GM18502 (cell line): ENCODE measurements at regions not wholly inside any gene's neighbourhood (a gene's known extent, or its start where the extent isn't known, plus 50 kb on each side); places are given as distances from the start of the nearest gene placed in this dataset.

Source experiments
- ATAC-seq: cut with Tn5 transposase; IDR thresholded peaks from one replicate; pipeline ENCODE4 v1.9.1; 2021; ENCODE audit warnings: mild to moderate bottlenecking; ENCODE audit not compliant: unreplicated experiment, poor library complexity

GRCh38 chr4:126071346-126072333 lies 756.9 kb downstream of the FAT4 start:
- no peak for ATAC-seq

GRCh38 chr4:126081336-126081735 lies 766.6 kb downstream of the FAT4 start:
- no peak for ATAC-seq

- ATAC-seq, result no peak
Measured at GRCh38 chr4:126086041-126086440, 771.3 kb downstream of the FAT4 start.

- ATAC-seq, result no peak
Measured at GRCh38 chr4:126087101-126087500, 772.3 kb downstream of the FAT4 start.

- ATAC-seq, result no peak
Measured at GRCh38 chr4:126097155-126097799, 782.5 kb downstream of the FAT4 start.

- no peak for ATAC-seq
Measured at GRCh38 chr4:126106658-126107057, 791.9 kb downstream of the FAT4 start.

GRCh38 chr4:126109836-126110235 lies 795.1 kb downstream of the FAT4 start:
- ATAC-seq, result no peak

GRCh38 chr4:126113058-126113457 lies 798.3 kb downstream of the FAT4 start:
- ATAC-seq, result no peak

GRCh38 chr4:126123611-126124325 lies 809.0 kb downstream of the FAT4 start:
- ATAC-seq, result no peak

GRCh38 chr4:126124818-126125217 lies 810.1 kb downstream of the FAT4 start:
- ATAC-seq, result no peak

- no peak for ATAC-seq
Measured at GRCh38 chr4:126130215-126130614, 815.5 kb downstream of the FAT4 start.

GRCh38 chr4:126136922-126137781 lies 822.4 kb downstream of the FAT4 start:
- ATAC-seq, result no peak

- ATAC-seq, result no peak
Measured at GRCh38 chr4:126137782-126138170, 823.0 kb downstream of the FAT4 start.

GRCh38 chr4:126144543-126145237 lies 829.9 kb downstream of the FAT4 start:
- no peak for ATAC-seq

GRCh38 chr4:126168484-126168883 lies 853.7 kb downstream of the FAT4 start:
- ATAC-seq, result no peak

- no peak for ATAC-seq
Measured at GRCh38 chr4:126172126-126172525, 857.4 kb downstream of the FAT4 start.

- ATAC-seq, result no peak
Measured at GRCh38 chr4:126174627-126175026, 859.9 kb downstream of the FAT4 start.

GRCh38 chr4:126180642-126181041 lies 865.9 kb downstream of the FAT4 start:
- no peak for ATAC-seq

- no peak for ATAC-seq
Measured at GRCh38 chr4:126182336-126182735, 867.6 kb downstream of the FAT4 start.
